GM19463 (cell line): ENCODE measurements at regions not wholly inside any gene's neighbourhood (a gene's known extent, or its start where the extent isn't known, plus 50 kb on each side); places are given as distances from the start of the nearest gene placed in this dataset.

Experiments
- ATAC-seq: cut with Tn5 transposase; IDR thresholded peaks from one replicate; pipeline ENCODE4 v1.9.1; 2021; ENCODE audit warnings: mild to moderate bottlenecking, moderate library complexity; ENCODE audit not compliant: unreplicated experiment

GRCh38 chr5:96284727-96285389 lies 148.2 kb downstream of the PCSK1 start:
- ATAC-seq, result no peak

DNA sequence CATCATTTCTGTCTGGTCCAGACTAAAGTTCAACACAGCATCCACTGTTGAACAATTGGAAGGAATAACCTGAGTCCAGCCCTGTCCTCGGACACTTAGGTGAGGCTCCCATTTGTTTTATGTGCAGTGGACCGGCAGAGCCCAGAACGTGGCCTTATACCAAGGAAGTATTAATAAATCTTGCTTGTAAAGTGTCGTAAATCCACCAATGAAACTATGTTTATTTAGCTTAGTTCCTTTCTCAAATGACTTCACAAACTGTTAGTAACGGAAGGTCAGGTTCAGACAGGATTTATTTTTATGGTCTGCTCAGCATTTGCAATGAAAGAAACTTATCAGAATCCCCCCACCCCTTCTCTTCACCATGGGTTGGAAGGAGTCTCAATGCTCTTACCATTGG lies 149.5 kb downstream of the PCSK1 start:
- no peak for ATAC-seq

DNA sequence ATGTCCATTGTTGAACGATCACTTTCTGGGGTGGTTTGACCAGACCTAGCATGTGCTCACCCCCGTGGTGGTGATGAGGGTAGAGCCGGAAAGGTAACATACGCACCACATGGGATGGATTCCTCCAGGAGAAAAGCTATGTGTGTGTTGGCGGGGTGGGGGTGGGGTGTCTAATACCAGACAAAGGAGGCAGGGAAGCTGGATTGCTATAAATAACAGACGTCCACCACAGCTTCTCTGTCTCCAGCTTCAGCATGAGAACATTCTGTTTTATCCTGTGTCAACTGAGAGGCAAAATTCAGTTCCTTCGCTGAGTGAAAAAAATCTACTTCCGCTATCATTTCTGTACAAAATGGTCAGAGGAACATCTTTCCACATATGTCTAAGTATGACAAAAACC lies 151.0 kb downstream of the PCSK1 start:
- no peak for ATAC-seq

DNA sequence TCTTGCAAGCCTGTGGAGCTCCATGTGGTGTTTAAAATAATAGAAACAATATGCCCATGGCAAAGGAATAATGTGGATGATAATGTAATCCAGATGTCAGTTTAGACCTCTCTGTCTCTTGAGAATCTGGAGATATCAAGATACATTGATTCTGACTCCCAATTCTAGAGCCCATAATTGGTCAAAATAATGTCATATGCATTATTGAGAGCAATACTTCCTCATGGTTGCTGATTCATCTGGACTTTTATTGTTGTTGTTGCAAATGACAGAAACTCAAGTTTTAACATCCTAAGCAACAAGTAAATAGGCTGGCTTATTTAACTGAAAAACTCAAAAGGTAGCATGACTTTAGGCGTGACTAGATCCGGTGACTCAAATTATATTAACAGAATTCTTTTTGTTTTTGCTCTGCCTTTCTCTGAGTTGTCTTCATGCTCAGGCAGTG lies 152.1 kb downstream of the PCSK1 start:
- ATAC-seq, result no peak

DNA sequence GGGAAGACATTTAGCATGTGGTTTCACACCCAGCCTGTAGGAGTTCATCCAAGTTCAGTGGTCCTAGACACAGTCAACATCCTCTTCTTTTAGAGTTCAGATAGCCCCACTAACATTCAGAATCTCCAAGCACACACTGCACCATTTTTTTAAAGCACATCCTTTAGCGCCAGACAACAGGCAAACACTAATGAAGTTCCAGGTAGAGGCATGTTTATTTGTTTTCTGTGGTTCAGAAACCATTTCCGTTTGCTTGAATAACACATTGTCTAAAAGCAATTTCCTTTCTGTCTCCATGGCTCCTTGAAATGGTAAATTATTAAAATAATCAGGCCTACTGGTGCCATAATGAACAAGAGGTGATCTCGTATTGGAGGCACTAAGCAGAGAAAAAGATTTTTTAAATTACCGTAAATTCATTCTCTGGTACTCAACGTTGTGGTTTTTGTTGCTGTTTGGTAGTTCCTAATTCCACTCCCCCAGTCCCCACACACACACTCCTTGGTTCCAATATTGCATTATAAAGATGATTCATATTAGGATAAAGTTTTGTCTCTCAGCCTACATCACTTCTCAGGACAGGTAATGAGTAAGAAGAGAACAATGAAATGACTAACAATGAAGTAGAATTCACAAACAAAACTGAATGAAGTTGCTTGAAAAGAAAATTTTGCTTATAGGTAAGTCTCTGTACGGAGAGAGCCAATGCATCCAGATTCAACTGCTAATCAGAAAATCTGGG lies 153.1 kb downstream of the PCSK1 start:
- peak; percentile 79 for ATAC-seq

DNA sequence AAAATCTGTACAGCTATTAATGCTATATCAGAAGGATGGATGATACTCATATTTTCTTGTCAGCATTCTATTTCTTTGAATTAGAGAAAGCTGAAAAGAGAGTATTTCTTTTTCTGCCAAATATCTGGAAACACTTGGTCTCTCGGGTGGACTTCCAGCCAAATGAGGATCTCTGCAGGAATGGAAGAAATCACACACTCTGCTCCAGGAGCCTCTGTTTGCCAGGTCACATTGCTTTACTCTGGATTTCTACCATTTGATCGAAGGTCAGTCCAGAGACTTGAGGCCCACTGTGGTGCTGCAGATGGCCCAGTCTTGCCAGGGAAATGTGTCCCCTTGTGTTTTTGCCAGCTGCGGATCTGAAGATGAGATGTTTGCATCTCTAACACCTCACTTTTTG lies 154.1 kb downstream of the PCSK1 start:
- ATAC-seq, result no peak

GRCh38 chr5:96275051-96275450 lies 158.0 kb downstream of the PCSK1 start:
- ATAC-seq, result no peak

DNA sequence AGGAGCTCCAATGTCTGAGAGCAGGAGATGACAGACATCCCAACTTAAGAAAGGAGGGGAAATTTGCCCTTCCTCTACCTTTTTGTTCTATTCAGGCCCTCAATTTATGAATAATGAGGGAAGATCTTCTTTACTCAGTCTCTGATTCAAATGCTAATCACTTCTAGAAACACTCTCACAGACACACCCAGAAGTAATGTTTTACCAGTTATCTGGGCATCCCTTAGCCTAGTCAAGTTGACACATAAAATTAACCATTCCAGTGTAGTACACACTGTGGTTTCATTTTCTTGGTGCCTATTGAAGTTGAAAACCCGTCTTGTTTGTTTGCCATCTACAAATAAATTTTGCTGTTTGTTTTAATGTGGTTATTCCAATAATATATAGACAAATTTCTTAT lies 167.6 kb downstream of the PCSK1 start:
- no peak for ATAC-seq

- no peak for ATAC-seq
These were observed 169.0 kb downstream of the PCSK1 start for GRCh38 chr5:96264047-96264446.

DNA sequence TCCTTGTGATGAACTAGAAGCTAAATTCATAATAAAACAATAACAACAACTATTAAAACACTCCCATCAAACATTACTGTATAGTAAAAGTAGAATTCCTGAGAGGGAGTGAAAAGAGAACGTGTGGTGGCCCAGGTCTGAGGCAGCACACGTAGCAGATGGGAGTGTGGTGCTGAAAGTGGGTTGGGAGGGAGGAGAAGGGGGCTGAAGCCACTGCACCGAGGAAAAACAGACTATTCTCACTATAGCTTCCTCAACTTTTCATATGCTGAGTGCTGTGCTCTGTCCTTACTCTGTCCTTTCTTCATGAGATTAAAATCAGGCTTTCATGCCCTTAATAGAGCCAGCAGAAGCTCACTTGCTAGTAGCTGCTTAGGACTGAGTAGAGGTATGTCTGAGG lies 170.9 kb downstream of the PCSK1 start:
- ATAC-seq, result no peak

- no peak for ATAC-seq
These were observed 173.0 kb downstream of the PCSK1 start for GRCh38 chr5:96260009-96260408.

- ATAC-seq, result no peak
These were observed 173.8 kb downstream of the PCSK1 start for GRCh38 chr5:96259151-96259772.

DNA sequence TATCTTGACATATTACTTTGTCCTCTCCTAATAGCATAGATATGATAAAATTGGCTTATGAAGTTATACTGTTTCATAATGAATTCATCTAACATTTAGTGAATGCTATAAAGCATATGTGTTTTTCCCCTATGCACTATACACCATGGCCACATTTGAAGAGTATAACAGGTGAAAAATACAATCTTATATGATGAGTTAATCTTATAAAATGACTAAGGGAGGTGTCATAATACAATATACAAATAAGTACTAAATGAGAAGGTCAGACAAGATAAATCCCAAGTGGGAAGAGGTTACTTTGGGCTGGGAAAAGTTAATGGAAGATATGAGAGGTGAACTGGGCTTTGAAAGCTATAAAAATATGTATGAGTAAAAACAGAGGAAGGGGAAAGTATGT lies 174.4 kb downstream of the PCSK1 start:
- no peak for ATAC-seq

DNA sequence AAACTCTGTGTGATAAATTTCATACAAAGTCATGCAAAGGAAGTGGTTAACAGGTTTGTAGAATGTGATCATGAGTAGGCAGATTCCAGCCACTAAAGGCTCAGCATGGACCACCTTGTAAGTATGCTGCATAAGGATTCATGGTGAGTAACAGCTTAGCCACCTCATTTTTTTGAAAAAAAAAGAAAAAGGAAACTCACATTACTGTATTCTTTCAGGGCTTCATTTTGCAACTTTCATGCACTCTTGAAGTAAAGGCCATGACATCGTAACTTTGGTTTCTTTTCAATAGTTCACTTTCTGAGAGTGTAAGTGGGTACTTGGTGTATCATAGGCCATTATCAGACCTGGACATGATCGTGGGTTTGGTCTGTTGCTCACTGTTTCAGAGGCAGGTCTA lies 175.1 kb downstream of the PCSK1 start:
- no peak for ATAC-seq

GRCh38 chr5:96256795-96257470 lies 176.1 kb downstream of the PCSK1 start:
- peak; percentile 61 for ATAC-seq

- no peak for ATAC-seq
These were observed 177.9 kb downstream of the PCSK1 start for GRCh38 chr5:96254980-96255691.

- no peak for ATAC-seq
These were observed 179.9 kb downstream of the PCSK1 start for GRCh38 chr5:96253140-96253539.

DNA sequence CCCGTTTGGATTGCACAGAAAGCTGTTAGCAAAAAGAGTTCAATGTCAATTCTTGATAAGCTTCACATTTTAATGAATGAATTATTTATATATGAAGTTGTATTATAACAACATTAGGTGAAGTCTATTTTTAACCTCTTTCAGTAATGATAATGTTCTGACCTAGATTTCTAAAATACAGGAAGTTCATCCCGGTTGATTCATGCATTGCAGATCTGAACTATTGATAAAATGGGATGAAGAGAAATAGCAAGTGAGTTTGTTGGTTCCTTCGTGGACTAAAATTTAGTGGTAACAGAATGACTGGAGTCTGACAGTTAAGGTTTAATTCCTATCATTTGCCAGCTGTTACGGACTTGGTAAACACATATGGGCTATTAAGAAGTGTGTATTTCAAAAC lies 180.5 kb downstream of the PCSK1 start:
- no peak for ATAC-seq

- ATAC-seq, result no peak
These were observed 182.3 kb downstream of the PCSK1 start for GRCh38 chr5:96250782-96251181.

GRCh38 chr5:96248131-96248530 lies 184.9 kb downstream of the PCSK1 start:
- no peak for ATAC-seq

- no peak for ATAC-seq
These were observed 185.3 kb downstream of the PCSK1 start for GRCh38 chr5:96247708-96248107.
